SK-N-SH (cell line): ENCODE measurements at regions not wholly inside any gene's neighbourhood (a gene's known extent, or its start where the extent isn't known, plus 50 kb on each side); places are given as distances from the start of the nearest gene placed in this dataset.

Experiments used
- CTCF ChIA-PET: fragments of 300-600, 350-600 bp; formaldehyde crosslinking; extraction: SDS; loops from one replicate; lab custom pipeline; 2021; lab: Yijun Ruan, JAX
- POLR2A ChIA-PET: fragments of 350-600 bp; sonication (Branson Sonifier 250); formaldehyde crosslinking; extraction: SDS; loops from one replicate; lab custom pipeline; 2020; ENCODE audit warnings: antibody characterized with exemption, inconsistent platforms; lab: Yijun Ruan, JAX
- DNase-seq: peaks from one replicate; pipeline ENCODE4 v3.0.0; 2012
- H2AFZ ChIP-seq: fragments of 200-600 bp; sonication (generic); 2 replicates; pipeline ENCODE4 v1.8.1; 2016; ENCODE audit warnings: antibody characterized with exemption, mild to moderate bottlenecking, low read depth
- H3F3A ChIP-seq: fragments of 200-600 bp; sonication (generic); replicated peaks from 2 replicates; pipeline ENCODE3; 2016; ENCODE audit warnings: antibody characterized with exemption, mild to moderate bottlenecking; ENCODE audit not compliant: insufficient read depth
- H3K27ac ChIP-seq, 2 experiments: fragments of 200-500 bp in 1 of 2; fragments of 200-600 bp in 1 of 2; sonication (Bioruptor generic) in 1 of 2; sonication (generic), shearing (Covaris generic) in 1 of 2; 2 replicates each; pipeline versions ENCODE4 v1.5.1 to v1.6.1; 2014 to 2016; ENCODE audit warnings: low read depth in 2 of 2, inconsistent platforms in 1 of 2, low read length in 1 of 2, mild to moderate bottlenecking in 1 of 2, mixed read lengths in 1 of 2
- H3K27me3 ChIP-seq: fragments of 200-600 bp; sonication (generic), shearing (Covaris generic); 2 replicates; pipeline ENCODE4 v1.6.1; 2016; ENCODE audit warnings: mixed run types; ENCODE audit not compliant: insufficient read depth
- H3K36me3 ChIP-seq, 2 experiments: fragments of 200-500 bp in 1 of 2; fragments of 200-600 bp in 1 of 2; sonication (Bioruptor generic) in 1 of 2; sonication (generic) in 1 of 2; replicated peaks in 1 of 2; 2 replicates each; pipeline versions ENCODE3 to v1.5.1; 2014 to 2016; ENCODE audit warnings: low read length in 1 of 2, mild to moderate bottlenecking in 1 of 2; ENCODE audit not compliant: insufficient read depth in 2 of 2, control insufficient read depth in 1 of 2
- H3K4me1 ChIP-seq, 2 experiments: fragments of 200-500 bp in 1 of 2; fragments of 200-600 bp in 1 of 2; sonication (Bioruptor generic) in 1 of 2; sonication (generic), shearing (Covaris generic) in 1 of 2; 2 replicates each; pipeline versions ENCODE4 v1.5.1 to v1.6.1; 2014 to 2016; ENCODE audit warnings: low read depth in 1 of 2, low read length in 1 of 2, mixed run types in 1 of 2; ENCODE audit not compliant: insufficient read depth in 2 of 2, control insufficient read depth in 1 of 2
- H3K4me2 ChIP-seq: fragments of 200-600 bp; sonication (generic), shearing (Covaris generic); 2 replicates; pipeline ENCODE4 v1.6.1; 2017; ENCODE audit warnings: mixed run types
- H3K4me3 ChIP-seq, 2 experiments: fragments of 200-500 bp in 1 of 2; fragments of 200-600 bp in 1 of 2; sonication (Bioruptor generic) in 1 of 2; sonication (generic), shearing (Covaris generic) in 1 of 2; 2 replicates each; pipeline versions ENCODE4 v1.5.1 to v1.8.1; 2014 to 2016; ENCODE audit warnings: low read depth in 2 of 2, inconsistent platforms in 1 of 2, low read length in 1 of 2, mild to moderate bottlenecking in 1 of 2, mixed read lengths in 1 of 2, moderate library complexity in 1 of 2
- H3K79me2 ChIP-seq: fragments of 200-600 bp; sonication (generic); 2 replicates; pipeline ENCODE4 v1.8.1; 2017; ENCODE audit warnings: mild to moderate bottlenecking; ENCODE audit not compliant: insufficient read depth
- H3K9ac ChIP-seq: fragments of 200-600 bp; sonication (generic); 2 replicates; pipeline ENCODE4 v1.6.1; 2017; ENCODE audit warnings: mixed run types
- H3K9me2 ChIP-seq: fragments of 200-600 bp; sonication (generic); 2 replicates; pipeline ENCODE4 v1.6.1; 2017; ENCODE audit warnings: mixed run types
- H3K9me3 ChIP-seq: fragments of 200-600 bp; sonication (generic); 2 replicates; pipeline ENCODE4 v1.6.1; 2017; ENCODE audit warnings: mixed run types, mild to moderate bottlenecking, moderate library complexity
- H4K20me1 ChIP-seq: fragments of 200-600 bp; sonication (generic); 2 replicates; pipeline ENCODE4 v1.6.1; 2017; ENCODE audit warnings: mild to moderate bottlenecking, mixed run types; ENCODE audit not compliant: insufficient read depth
- CHD2 ChIP-seq: fragments of 150-350 bp; IDR thresholded peaks from 2 replicates; pipeline ENCODE4 v1.6.1; 2018; ENCODE audit warnings: low read length; ENCODE audit not compliant: partially characterized antibody
- EP300 ChIP-seq, 2 experiments: IDR thresholded peaks; 2 replicates each; pipeline versions ENCODE4 v1.4.0 to v1.6.1; 2012; ENCODE audit warnings: borderline replicate concordance in 1 of 2, low read depth in 1 of 2, low read length in 1 of 2
- EZH2phosphoT487 ChIP-seq: fragments of 200-600 bp; sonication (generic); IDR thresholded peaks from 2 replicates; pipeline ENCODE4 v1.6.1; 2017; ENCODE audit warnings: low read depth, mixed run types, mild to moderate bottlenecking, antibody characterized with exemption, moderate library complexity, borderline replicate concordance
- FOXJ3 ChIP-seq: sonication (generic); formaldehyde crosslinking; IDR thresholded peaks from 2 replicates; pipeline ENCODE4 v1.5.1; 2020; ENCODE audit warnings: mild to moderate bottlenecking, missing genetic modification reagents
- FOXM1 ChIP-seq: IDR thresholded peaks from 2 replicates; pipeline ENCODE4 v1.4.0; 2012; ENCODE audit warnings: low read depth, mild to moderate bottlenecking
- GABPA ChIP-seq: IDR thresholded peaks from 2 replicates; pipeline ENCODE4 v1.4.0; 2012; ENCODE audit warnings: low read depth, mild to moderate bottlenecking
- JUND ChIP-seq: IDR thresholded peaks from 2 replicates; pipeline ENCODE4 v1.4.0; 2012
- MEF2A ChIP-seq: IDR thresholded peaks from 2 replicates; pipeline ENCODE4 v1.4.0; 2012; ENCODE audit warnings: low read depth, borderline replicate concordance
- RAD21 ChIP-seq: IDR thresholded peaks from 2 replicates; pipeline ENCODE4 v1.6.1; 2012; ENCODE audit warnings: mild to moderate bottlenecking, low read length
- RCOR1 ChIP-seq: fragments of 150-350 bp; IDR thresholded peaks from 2 replicates; pipeline ENCODE4 v1.6.1; 2017; ENCODE audit warnings: antibody characterized with exemption, low read length
- SMC3 ChIP-seq: IDR thresholded peaks from 2 replicates; pipeline ENCODE4 v1.6.1; 2012; ENCODE audit warnings: low read depth, low read length, improper control_type of control experiment
- TCF12 ChIP-seq: IDR thresholded peaks from 2 replicates; pipeline ENCODE4 v1.4.0; 2012
- TEAD4 ChIP-seq: IDR thresholded peaks from 2 replicates; pipeline ENCODE4 v1.4.0; 2012; ENCODE audit warnings: mild to moderate bottlenecking, borderline replicate concordance; ENCODE audit not compliant: insufficient read depth
- USF1 ChIP-seq: IDR thresholded peaks from 2 replicates; pipeline ENCODE4 v1.4.0; 2012; ENCODE audit warnings: low read depth, borderline replicate concordance
- USF2 ChIP-seq: fragments of 150-350 bp; IDR thresholded peaks from 2 replicates; pipeline ENCODE4 v1.6.1; 2017; ENCODE audit warnings: antibody characterized with exemption, low read length, low read depth, borderline replicate concordance
- ZBTB33 ChIP-seq: IDR thresholded peaks from 2 replicates; pipeline ENCODE4 v1.4.0; 2012; ENCODE audit warnings: low read depth, borderline replicate concordance
- WGBS: methylation state at CpG from one replicate; pipeline ENCODE4 v1.1.6; 2017; ENCODE audit warnings: low lambda C conversion rate; 5-methylcytosine and 5-hydroxymethylcytosine counted together
- TF ChIP-seq, protein P1 (sequence below): fragments of 150-350 bp; IDR thresholded peaks from 2 replicates; pipeline ENCODE4 v1.6.1; 2016; ENCODE audit warnings: mild to moderate bottlenecking, low read depth, low read length
- TF ChIP-seq, protein P2 (sequence below): IDR thresholded peaks from 2 replicates; pipeline ENCODE4 v1.4.0; 2012; ENCODE audit warnings: low read depth
- TF ChIP-seq, protein P3 (sequence below): fragments of 200-600 bp; sonication (generic); IDR thresholded peaks from 2 replicates; pipeline ENCODE4 v1.6.1; 2017; ENCODE audit warnings: antibody characterized with exemption, mild to moderate bottlenecking, moderate library complexity

- TF ChIP-seq ZBTB33 (no peak), RAD21 (no peak), USF1 (no peak), MEF2A (no peak), FOXJ3 (no peak), CHD2 (no peak), EP300 (IDR thresholded peaks at IDR 0.05; ENCODE audit: borderline replicate concordance in 1 of 2, low read depth in 1 of 2, low read length in 1 of 2) (no peak), RCOR1 (no peak), JUND (no peak), FOXM1 (no peak), GABPA (no peak), EZH2phosphoT487 (no peak), SMC3 (no peak), TCF12 (no peak), USF2 (no peak), TEAD4 (no peak)
- TF ChIP-seq, protein P1, sequence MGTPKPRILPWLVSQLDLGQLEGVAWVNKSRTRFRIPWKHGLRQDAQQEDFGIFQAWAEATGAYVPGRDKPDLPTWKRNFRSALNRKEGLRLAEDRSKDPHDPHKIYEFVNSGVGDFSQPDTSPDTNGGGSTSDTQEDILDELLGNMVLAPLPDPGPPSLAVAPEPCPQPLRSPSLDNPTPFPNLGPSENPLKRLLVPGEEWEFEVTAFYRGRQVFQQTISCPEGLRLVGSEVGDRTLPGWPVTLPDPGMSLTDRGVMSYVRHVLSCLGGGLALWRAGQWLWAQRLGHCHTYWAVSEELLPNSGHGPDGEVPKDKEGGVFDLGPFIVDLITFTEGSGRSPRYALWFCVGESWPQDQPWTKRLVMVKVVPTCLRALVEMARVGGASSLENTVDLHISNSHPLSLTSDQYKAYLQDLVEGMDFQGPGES, result no peak
- TF ChIP-seq, protein P2, sequence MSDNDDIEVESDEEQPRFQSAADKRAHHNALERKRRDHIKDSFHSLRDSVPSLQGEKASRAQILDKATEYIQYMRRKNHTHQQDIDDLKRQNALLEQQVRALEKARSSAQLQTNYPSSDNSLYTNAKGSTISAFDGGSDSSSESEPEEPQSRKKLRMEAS, result no peak
- TF ChIP-seq, protein P3, sequence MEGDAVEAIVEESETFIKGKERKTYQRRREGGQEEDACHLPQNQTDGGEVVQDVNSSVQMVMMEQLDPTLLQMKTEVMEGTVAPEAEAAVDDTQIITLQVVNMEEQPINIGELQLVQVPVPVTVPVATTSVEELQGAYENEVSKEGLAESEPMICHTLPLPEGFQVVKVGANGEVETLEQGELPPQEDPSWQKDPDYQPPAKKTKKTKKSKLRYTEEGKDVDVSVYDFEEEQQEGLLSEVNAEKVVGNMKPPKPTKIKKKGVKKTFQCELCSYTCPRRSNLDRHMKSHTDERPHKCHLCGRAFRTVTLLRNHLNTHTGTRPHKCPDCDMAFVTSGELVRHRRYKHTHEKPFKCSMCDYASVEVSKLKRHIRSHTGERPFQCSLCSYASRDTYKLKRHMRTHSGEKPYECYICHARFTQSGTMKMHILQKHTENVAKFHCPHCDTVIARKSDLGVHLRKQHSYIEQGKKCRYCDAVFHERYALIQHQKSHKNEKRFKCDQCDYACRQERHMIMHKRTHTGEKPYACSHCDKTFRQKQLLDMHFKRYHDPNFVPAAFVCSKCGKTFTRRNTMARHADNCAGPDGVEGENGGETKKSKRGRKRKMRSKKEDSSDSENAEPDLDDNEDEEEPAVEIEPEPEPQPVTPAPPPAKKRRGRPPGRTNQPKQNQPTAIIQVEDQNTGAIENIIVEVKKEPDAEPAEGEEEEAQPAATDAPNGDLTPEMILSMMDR, result no peak
- ChIA-PET CTCF (interaction anchor here (1.5 kb wide), 1 partner anchor 148 kb away, joined by 3 read pairs; no protein-coding TSS in a partner anchor), POLR2A (no interaction called here)
Observed at GRCh38 chr1:8163039-8163438, 136.9 kb upstream of the ERRFI1 start.

More at GRCh38 chr1:8163039-8163438, 136.9 kb upstream of the ERRFI1 start:
- Histone ChIP-seq H3K9ac (no peak overlapping the region), H3K9me3 (no peaks in the 10 kb centered on the region), H3F3A (no peaks in the 10 kb centered on the region), H3K36me3 (no peaks in the 10 kb centered on the region), H3K27ac (no peak overlapping the region), H4K20me1 (no peaks in the 10 kb centered on the region), H3K4me3 (no peak overlapping the region), H3K9me2 (no peaks in the 10 kb centered on the region), H3K27me3 (no peaks in the 10 kb centered on the region), H3K4me2 (no peak overlapping the region), H3K4me1 (no peaks in the 10 kb centered on the region), H3K79me2 (no peaks in the 10 kb centered on the region), H2AFZ (no peak overlapping the region)
- WGBS, result 98% methylated on average over 4 of the region's 4 CpGs
- no peak for DNase-seq
